Ascending aorta (tissue), 2 donors: ENCODE measurements at regions not wholly inside any gene's neighbourhood (a gene's known extent, or its start where the extent isn't known, plus 50 kb on each side); places are given as distances from the start of the nearest gene placed in this dataset.

ENCODE experiments used
- DNase-seq, 2 donors: peaks; one replicate each; pipeline ENCODE4 v3.0.0-alpha.2; 2019; ENCODE audit warnings: low spot score in 2 of 2
- H3K27ac ChIP-seq, 2 donors: fragments of 200-600 bp; sonication (generic); one replicate each; pipeline ENCODE4 v1.5.1; 2016 to 2017; ENCODE audit warnings: mild to moderate bottlenecking in 1 of 2
- H3K27me3 ChIP-seq: fragments of 200-600 bp; sonication (generic); one replicate; pipeline ENCODE4 v1.5.1; 2017
- H3K36me3 ChIP-seq, 2 donors: fragments of 200-600 bp; sonication (generic); one replicate each; pipeline ENCODE4 v1.5.1; 2016
- H3K4me1 ChIP-seq, 2 donors: fragments of 200-600 bp; sonication (generic); one replicate each; pipeline ENCODE4 v1.5.1; 2016 to 2017; ENCODE audit warnings: mild to moderate bottlenecking in 1 of 2
- H3K4me3 ChIP-seq, 2 donors: fragments of 200-600 bp; sonication (generic); one replicate each; pipeline ENCODE4 v1.5.1; 2016 to 2017; ENCODE audit warnings: mild to moderate bottlenecking in 1 of 2
- H3K9me3 ChIP-seq, 2 donors: fragments of 200-600 bp; sonication (generic); one replicate each; pipeline ENCODE4 v1.5.1; 2016
- intact Hi-C: fragments of 100-400 bp; cut with DNase I; formaldehyde crosslinking; loops from one replicate; pipeline ENCODE4 v1.15.1; 2023
- TF ChIP-seq, protein P1 (sequence below), 3 experiments: fragments of 200-600 bp in 2 of 3; fragments of 450-650 bp in 1 of 3; sonication (generic) in 2 of 3; IDR thresholded peaks; one replicate each; pipeline ENCODE4 v1.5.1; 2016 to 2019; ENCODE audit warnings: antibody characterized with exemption in 3 of 3, mild to moderate bottlenecking in 1 of 3, moderate library complexity in 1 of 3

DNA sequence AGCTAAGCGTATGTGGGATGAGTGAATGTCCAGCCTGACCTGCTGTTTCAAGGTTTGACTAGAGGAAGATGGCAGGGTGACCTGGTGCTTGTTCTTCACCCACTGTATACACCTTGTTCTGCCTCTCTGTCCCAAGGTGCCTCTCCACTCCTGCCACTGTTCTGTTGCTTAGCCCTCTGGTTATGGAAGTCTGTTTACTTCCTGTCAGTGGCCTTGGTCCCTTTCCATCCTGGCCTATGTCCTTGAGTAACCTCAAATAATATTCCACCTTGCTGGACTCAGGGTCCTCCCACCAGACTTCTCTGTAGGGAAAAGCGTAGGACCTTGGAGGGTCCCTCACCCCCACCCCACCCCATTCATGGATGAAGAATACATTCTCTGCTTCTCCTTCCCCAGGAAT is 73.2 kb upstream of the SALL1 start:
- intact Hi-C loops = no loop called here
- no peaks in the 10 kb centered on the region for H3K27me3 ChIP-seq
- no peak for DNase-seq

DNA sequence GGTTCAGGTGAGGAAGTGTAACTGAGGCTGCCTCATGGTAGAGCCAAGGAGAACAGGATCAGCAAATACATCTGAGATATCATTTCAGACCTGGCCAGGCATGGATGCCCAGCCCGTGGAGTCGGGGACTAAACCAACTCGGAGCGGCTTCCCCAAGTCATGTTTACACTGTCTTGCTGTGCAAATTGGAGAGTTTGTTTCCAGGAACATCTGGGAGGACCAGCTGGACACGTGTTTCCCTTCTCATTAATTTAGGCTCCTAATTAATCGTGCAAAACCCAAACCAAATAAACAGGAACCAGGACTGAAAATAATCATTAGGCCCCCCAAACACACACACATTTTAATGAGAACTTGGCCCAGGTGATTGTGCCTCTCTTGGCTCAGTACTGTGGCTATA is 70.9 kb upstream of the SALL1 start:
- H3K4me3 ChIP-seq = no peak overlapping the region
- intact Hi-C loops = no loop called here
- no peaks in the 10 kb centered on the region for H3K4me1 ChIP-seq
- no peak overlapping the region for H3K27ac ChIP-seq
- no peaks in the 10 kb centered on the region for H3K36me3 ChIP-seq
- DNase-seq = no peak
- no peaks in the 10 kb centered on the region for H3K27me3 ChIP-seq
- TF ChIP-seq, protein P1, sequence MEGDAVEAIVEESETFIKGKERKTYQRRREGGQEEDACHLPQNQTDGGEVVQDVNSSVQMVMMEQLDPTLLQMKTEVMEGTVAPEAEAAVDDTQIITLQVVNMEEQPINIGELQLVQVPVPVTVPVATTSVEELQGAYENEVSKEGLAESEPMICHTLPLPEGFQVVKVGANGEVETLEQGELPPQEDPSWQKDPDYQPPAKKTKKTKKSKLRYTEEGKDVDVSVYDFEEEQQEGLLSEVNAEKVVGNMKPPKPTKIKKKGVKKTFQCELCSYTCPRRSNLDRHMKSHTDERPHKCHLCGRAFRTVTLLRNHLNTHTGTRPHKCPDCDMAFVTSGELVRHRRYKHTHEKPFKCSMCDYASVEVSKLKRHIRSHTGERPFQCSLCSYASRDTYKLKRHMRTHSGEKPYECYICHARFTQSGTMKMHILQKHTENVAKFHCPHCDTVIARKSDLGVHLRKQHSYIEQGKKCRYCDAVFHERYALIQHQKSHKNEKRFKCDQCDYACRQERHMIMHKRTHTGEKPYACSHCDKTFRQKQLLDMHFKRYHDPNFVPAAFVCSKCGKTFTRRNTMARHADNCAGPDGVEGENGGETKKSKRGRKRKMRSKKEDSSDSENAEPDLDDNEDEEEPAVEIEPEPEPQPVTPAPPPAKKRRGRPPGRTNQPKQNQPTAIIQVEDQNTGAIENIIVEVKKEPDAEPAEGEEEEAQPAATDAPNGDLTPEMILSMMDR (IDR thresholded peaks at IDR 0.05) = no peak
- H3K9me3 ChIP-seq = peaks cover 0 to 5% of the 10 kb centered on the region in 2 donors

More for the DNA sequence above, 73.2 kb upstream of the SALL1 start:
- no peak overlapping the region for H3K4me3 ChIP-seq
- H3K27ac ChIP-seq = no peak overlapping the region
- TF ChIP-seq, protein P1 (IDR thresholded peaks at IDR 0.05) = no peak
- no peaks in the 10 kb centered on the region for H3K9me3 ChIP-seq
- H3K36me3 ChIP-seq = no peaks in the 10 kb centered on the region
- no peaks in the 10 kb centered on the region for H3K4me1 ChIP-seq

DNA sequence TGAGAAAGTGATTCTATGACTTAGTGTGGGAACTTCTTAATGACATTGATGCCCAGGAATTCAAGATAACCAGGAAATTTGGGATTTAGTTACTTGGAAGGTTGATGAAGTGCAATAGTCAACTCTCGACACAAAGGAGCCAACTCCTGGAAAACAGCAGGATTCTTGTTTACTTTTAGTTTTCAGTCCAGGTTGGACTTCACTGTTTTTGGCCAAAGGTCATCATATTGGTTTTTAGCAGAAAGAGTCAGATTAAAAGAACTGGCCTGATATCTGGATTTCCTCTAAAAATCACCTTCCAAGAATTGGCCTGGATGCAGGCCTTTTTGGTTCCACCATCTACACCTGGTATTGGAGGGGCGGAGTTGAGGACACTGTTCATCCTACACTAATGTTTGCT is 60.1 kb upstream of the SALL1 start:
- intact Hi-C loops = no loop called here
- H3K4me1 ChIP-seq = no peaks in the 10 kb centered on the region
- H3K27ac ChIP-seq = no peak overlapping the region
- no peaks in the 10 kb centered on the region for H3K27me3 ChIP-seq
- no peak for DNase-seq
- H3K9me3 ChIP-seq = no peaks in the 10 kb centered on the region
- TF ChIP-seq, protein P1 (IDR thresholded peaks at IDR 0.05) = no peak
- no peak overlapping the region for H3K4me3 ChIP-seq
- H3K36me3 ChIP-seq = no peaks in the 10 kb centered on the region

DNA sequence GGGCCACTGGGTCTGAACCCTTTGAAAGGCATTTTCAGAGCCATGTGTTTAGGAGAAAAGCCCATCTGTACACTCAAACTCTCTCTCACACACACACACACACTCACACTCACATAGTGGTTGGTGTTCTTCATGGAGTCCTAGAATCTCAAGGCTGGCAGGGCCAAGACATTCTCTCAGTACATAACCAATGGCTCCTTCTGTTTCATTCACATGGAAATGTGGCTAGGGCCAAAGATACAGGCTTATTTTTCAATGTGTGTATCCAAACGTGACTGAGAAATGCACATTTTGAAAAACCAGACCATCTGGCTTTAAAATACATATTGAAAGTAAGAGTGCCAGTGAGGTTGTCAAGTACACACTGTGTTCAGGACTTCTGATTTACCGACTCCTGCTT is 59.0 kb upstream of the SALL1 start:
- Histone ChIP-seq H3K9me3 (no peaks in the 10 kb centered on the region), H3K27me3 (no peaks in the 10 kb centered on the region), H3K27ac (no peak overlapping the region), H3K4me3 (no peak overlapping the region), H3K36me3 (no peaks in the 10 kb centered on the region), H3K4me1 (no peaks in the 10 kb centered on the region)
- intact Hi-C loops = no loop called here
- TF ChIP-seq, protein P1 (IDR thresholded peaks at IDR 0.05) = no peak
- DNase-seq = no peak

DNA sequence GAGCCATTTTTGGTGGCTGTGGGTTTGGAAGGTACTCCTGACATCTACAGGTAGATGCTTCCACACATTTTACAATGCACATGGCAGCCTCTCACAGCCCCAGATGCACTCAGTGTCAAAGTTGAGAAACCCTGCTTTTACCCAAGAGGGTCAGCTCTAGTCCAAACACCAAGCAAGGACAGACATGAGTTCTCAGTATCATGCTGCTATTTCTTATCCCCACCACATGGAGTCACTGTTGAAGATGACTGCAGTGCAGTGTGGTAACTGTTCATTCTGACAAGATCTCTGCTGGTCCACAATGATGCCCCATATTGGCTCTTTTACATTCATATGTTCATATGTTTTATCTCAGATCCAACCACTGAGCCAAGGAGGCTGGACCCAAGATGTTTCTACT is 50.5 kb upstream of the SALL1 start:
- Histone ChIP-seq H3K27ac (no peak overlapping the region), H3K27me3 (no peaks in the 10 kb centered on the region), H3K4me1 (no peaks in the 10 kb centered on the region), H3K9me3 (no peaks in the 10 kb centered on the region), H3K36me3 (no peaks in the 10 kb centered on the region), H3K4me3 (no peak overlapping the region)
- no peak for DNase-seq
- intact Hi-C loops = no loop called here
- TF ChIP-seq, protein P1 (IDR thresholded peaks at IDR 0.05) = no peak
